22Rv1 (cell line): ENCODE measurements at regions not wholly inside any gene's neighbourhood (a gene's known extent, or its start where the extent isn't known, plus 50 kb on each side); places are given as distances from the start of the nearest gene placed in this dataset.

ENCODE experiments used
- CTCF ChIP-seq: fragments of 450-650 bp; IDR thresholded peaks from 2 replicates; pipeline ENCODE4 v1.5.1; 2017; ENCODE audit warnings: mild to moderate bottlenecking
- ZFX ChIP-seq: fragments of 450-650 bp; IDR thresholded peaks from 2 replicates; pipeline ENCODE4 v1.6.1; 2017; ENCODE audit warnings: antibody characterized with exemption, borderline replicate concordance

GRCh38 chr18:10245031-10245845 is 209.2 kb upstream of the APCDD1 start:
- TF ChIP-seq CTCF (no peak), ZFX (no peak)
